ENCODE measurements at regions not wholly inside any gene's neighbourhood (a gene's known extent, or its start where the extent isn't known, plus 50 kb on each side); places are given as distances from the start of the nearest gene placed in this dataset.

- TF ChIP-seq CTCF (IDR thresholded peaks at IDR 0.05) (no peak), POLR2A (IDR thresholded peaks at IDR 0.05) (no peak)
These were observed 121.6 kb downstream of the PLPPR4 start for GRCh38 chr1:99385852-99386251.

Data from right lobe of liver (tissue), 4 donors.